HUES64 (cell line): ENCODE measurements at regions not wholly inside any gene's neighbourhood (a gene's known extent, or its start where the extent isn't known, plus 50 kb on each side); places are given as distances from the start of the nearest gene placed in this dataset.

Experiments
- H3K27ac ChIP-seq: 2 replicates; pipeline ENCODE4 v1.7.0; 2013; ENCODE audit warnings: low read depth, low read length, inconsistent platforms
- H3K27me3 ChIP-seq: 2 replicates; pipeline ENCODE4 v1.6.1; 2013; ENCODE audit warnings: mild to moderate bottlenecking, low read length; ENCODE audit not compliant: insufficient read depth
- H3K36me3 ChIP-seq: 2 replicates; pipeline ENCODE4 v1.6.1; 2013; ENCODE audit warnings: mild to moderate bottlenecking, low read length; ENCODE audit not compliant: insufficient read depth
- H3K4me1 ChIP-seq: 2 replicates; pipeline ENCODE4 v1.6.1; 2013; ENCODE audit warnings: mild to moderate bottlenecking, low read length, moderate library complexity; ENCODE audit not compliant: insufficient read depth
- H3K4me3 ChIP-seq: 2 replicates; pipeline ENCODE4 v1.5.1; 2013; ENCODE audit warnings: mild to moderate bottlenecking, low read length, moderate library complexity
- H3K9ac ChIP-seq: 2 replicates; pipeline ENCODE4 v1.6.1; 2013; ENCODE audit warnings: mild to moderate bottlenecking, low read depth, low read length
- H3K9me3 ChIP-seq: 2 replicates; pipeline ENCODE4 v1.6.1; 2013; ENCODE audit warnings: low read depth, low read length; ENCODE audit not compliant: insufficient read depth
- WGBS: fragments of 150-250, 120-280 bp; methylation state at CpG from one replicate; pipeline ENCODE4 v1.1.7; 2013; ENCODE audit warnings: missing lambda C conversion rate; 5-methylcytosine and 5-hydroxymethylcytosine counted together

DNA sequence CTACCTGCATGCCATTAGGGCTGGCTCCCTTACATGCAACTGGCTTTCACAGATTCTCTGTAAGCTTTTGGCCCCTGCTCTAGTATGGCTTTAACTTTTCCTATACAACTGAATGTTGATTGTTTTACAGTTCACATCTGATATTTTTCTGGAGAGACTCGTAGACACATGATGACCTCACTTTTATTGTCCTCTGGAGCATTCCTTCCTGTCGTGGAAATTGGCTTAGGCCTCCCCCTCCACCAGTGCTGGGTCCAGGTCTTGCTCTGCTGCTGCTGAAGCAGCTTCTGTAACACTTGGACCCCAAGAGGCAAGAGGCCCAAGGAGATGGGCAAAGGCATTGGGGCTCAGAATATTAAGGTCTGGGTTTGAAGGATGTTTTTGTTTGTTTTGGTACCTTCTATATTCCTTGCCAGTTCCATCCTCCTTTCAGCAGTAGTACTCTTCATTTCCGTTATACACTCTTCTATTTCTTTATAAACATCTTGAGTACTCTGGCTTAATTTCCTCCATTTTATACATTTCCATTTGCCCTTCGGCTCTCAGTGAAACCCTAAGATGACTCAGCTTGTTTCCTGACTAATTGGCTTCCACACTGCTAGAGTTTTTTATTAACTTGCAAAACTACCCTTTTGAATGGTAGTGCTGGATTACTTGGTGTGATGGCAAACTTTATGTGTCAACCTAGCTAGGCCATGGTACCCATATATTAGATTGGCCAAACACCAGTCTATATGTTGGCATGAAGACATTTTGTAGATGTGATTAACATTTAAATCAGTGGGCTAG is 219.8 kb downstream of the CDCA7 start:
- H3K4me3 ChIP-seq: no peak overlapping the region
- peaks cover 25% of the 10 kb centered on the region for H3K4me1 ChIP-seq
- 91% methylated on average over 4 of the region's 4 CpGs for WGBS
- no peak overlapping the region for H3K27ac ChIP-seq
- no peaks in the 10 kb centered on the region for H3K9me3 ChIP-seq
- H3K36me3 ChIP-seq: no peaks in the 10 kb centered on the region
- H3K27me3 ChIP-seq: no peaks in the 10 kb centered on the region
- no peak overlapping the region for H3K9ac ChIP-seq

DNA sequence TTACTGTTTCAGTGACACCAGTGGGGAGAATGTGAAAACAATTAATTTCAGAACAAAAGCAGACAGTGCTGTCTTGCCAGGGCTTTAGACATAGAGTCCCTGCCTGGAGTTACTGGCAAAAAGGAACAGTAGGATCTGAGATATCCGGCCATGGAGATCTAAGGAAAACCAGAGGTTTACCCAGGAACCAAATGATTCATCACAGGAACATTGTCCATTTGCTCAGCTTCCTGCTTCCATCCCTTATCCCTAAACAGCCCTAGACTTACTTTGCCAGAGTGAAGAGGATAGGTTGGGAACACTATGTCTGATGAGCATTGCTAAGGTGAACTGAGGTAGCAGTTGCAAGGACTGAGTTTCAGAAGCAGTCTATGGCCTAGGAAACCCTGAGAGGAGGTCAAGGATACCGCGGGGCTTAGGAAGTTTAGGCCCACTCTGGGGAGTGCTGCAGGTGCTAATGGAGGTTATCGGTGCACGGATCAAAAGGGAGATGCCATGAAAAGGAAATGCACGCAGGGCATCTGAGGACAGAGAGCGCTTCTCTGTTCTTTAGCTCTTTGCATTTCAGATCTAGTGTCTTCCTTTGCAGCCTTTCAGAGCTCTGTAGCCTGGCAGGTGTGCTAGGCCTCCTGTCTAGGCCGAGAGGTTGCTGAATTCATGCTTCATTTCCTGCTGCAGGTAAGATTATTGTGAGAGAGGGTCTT is 223.9 kb downstream of the CDCA7 start:
- Histone ChIP-seq H3K36me3 (no peaks in the 10 kb centered on the region), H3K27me3 (no peaks in the 10 kb centered on the region), H3K9me3 (no peaks in the 10 kb centered on the region), H3K4me3 (no peak overlapping the region), H3K9ac (no peak overlapping the region), H3K27ac (no peak overlapping the region), H3K4me1 (no peaks in the 10 kb centered on the region)
- 90% methylated on average over 8 of the region's 8 CpGs for WGBS

DNA sequence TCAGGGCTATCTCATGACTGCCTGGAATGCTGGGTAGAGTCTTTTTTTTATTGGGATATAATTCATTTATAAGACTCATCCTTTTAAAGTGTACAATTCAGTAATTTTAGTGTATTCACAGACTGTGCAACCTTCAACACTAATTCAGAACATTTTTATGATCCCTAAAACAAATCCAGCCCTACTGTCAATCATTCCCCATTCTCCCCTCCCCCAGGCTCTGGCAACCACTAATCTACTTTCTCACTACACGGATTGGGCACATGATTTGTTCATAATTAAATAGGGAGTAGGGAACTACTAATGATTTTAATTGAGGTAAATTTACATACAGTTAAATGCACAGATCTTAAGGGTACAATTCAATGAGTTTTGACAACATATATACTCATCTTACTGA is 225.7 kb downstream of the CDCA7 start:
- H3K9me3 ChIP-seq: no peaks in the 10 kb centered on the region
- H3K36me3 ChIP-seq: no peaks in the 10 kb centered on the region
- WGBS: no CpG with 5 or more reads among the region's 1 CpG
- no peak overlapping the region for H3K9ac ChIP-seq
- H3K27ac ChIP-seq: no peak overlapping the region
- no peaks in the 10 kb centered on the region for H3K4me1 ChIP-seq
- no peaks in the 10 kb centered on the region for H3K27me3 ChIP-seq
- no peak overlapping the region for H3K4me3 ChIP-seq

DNA sequence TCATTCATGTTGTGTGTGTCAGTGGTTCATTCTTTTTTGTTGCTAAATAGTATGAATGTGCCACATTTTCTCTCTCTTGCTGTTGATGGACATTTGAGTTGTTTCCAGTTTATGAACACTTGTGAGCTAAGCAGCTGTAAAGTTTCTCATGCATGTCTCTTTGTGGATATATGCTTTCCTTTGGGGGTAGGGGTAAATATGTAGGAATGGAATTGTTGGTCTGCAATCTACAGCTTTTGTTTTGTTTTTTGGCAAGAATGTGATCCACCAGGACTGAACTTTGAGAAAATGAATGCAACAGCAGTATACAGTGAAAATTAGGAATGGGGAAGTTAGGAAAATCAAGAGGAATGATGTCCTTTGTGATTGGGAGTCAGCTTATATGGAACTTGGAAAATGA is 226.3 kb downstream of the CDCA7 start:
- Histone ChIP-seq H3K4me3 (no peak overlapping the region), H3K9ac (no peak overlapping the region), H3K9me3 (no peaks in the 10 kb centered on the region), H3K4me1 (no peaks in the 10 kb centered on the region), H3K27ac (no peak overlapping the region), H3K36me3 (no peaks in the 10 kb centered on the region), H3K27me3 (no peaks in the 10 kb centered on the region)

DNA sequence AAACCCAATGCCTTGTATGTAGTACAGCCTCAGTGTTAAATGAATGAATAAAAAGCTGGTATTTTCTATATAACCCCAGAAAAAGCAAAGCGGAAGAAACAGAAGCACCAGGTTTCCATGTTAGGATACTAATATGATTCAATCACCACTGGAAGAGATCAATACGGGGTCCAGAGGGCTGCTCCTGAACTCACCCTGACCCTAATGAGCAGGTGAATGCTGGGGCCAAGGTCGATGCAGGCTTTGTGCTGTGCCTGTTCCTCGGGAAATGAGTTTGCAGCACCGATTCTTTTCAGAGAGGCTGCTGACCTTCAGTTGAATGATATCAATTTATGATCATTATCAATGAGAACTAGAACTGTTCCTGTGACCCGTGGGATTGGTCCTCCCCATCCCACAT is 228.5 kb downstream of the CDCA7 start:
- H3K4me1 ChIP-seq: no peaks in the 10 kb centered on the region
- no peaks in the 10 kb centered on the region for H3K36me3 ChIP-seq
- H3K27me3 ChIP-seq: no peaks in the 10 kb centered on the region
- no peak overlapping the region for H3K9ac ChIP-seq
- no peak overlapping the region for H3K27ac ChIP-seq
- no peaks in the 10 kb centered on the region for H3K9me3 ChIP-seq
- 94% methylated on average over 6 of the region's 6 CpGs for WGBS
- no peak overlapping the region for H3K4me3 ChIP-seq

DNA sequence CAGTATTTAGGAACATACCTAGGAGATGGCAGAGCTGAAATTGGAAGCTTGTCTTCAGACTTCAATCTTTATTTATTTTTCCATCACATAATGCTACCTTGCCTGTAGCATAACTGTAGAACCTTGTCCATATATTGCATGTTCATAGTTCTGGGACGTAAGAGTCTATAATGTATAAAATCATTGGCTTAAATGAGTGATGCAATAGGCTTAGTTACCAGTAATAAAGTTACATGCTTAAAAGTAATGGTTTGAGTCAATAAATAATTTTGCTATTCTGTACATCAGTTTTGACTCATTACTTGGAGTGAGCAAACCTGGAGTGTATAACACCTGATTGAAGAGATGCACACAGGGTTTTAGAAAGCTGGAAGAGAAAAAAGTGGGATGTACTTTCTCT is 229.3 kb downstream of the CDCA7 start:
- H3K4me1 ChIP-seq: no peaks in the 10 kb centered on the region
- no peak overlapping the region for H3K9ac ChIP-seq
- WGBS: 93% methylated on average over 1 of the region's 1 CpG
- no peak overlapping the region for H3K27ac ChIP-seq
- H3K27me3 ChIP-seq: no peaks in the 10 kb centered on the region
- no peak overlapping the region for H3K4me3 ChIP-seq
- H3K9me3 ChIP-seq: no peaks in the 10 kb centered on the region
- H3K36me3 ChIP-seq: no peaks in the 10 kb centered on the region

DNA sequence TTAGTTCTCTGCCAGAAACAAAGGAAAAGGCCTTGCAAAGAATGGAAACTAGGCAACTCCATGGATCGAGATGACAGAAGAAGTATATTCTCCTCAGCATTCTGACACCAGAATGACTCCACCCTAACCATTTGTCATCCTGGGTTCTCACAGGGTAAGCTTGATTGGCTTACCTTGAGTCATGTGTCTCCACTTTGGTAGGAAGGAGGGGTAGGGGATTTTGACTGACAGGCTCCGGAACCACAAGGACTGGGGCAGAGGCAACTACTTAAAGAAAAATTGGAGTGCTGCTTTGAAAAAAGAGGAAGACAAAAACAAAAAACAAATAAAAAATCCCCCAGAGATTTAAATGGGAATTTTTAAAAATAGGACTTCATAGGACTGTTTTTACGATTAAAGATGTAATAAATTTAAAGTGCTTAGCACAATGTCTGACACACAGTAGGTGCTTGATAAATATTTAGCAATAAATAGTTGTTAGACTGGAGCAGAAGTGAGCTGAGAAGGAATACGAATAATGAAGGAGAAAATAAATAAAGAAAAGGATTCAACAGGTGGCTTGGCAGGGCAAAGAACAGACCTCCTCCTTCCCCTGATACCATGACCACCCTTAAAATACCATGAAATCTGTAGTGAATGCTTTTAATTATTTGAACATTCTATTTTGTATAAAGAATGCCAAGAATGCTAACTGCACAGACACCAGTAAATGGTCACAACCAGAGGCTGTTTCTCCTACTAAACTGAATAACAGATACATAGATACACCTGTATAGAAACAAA is 230.2 kb downstream of the CDCA7 start:
- WGBS: 96% methylated on average over 4 of the region's 4 CpGs

DNA sequence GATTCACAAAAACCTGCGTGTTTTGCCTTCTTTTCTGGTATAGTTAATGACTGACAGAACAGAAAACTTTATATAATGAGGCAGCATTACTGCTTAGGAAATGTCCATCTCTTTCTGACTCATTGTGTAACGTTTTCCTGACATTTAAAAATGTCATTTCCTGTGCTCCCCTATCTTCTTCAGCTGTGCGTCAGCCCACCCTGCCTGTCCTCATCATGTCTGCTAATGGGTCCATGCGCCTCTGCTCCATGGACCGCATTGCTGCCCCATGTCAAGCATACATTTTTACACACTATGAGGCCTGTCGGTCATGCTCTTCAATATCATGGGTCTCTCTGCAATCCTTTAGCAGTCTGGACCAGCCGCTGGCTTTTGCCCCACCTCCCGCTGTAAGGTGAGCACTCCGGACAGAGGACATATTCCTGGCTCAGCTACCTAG is 234.3 kb downstream of the CDCA7 start:
- Histone ChIP-seq H3K9ac (no peak overlapping the region), H3K4me1 (peaks cover 9% of the 10 kb centered on the region; the same call in 1 of the 2 replicates), H3K27ac (no peak overlapping the region), H3K9me3 (peaks cover 14% of the 10 kb centered on the region), H3K4me3 (no peak overlapping the region), H3K36me3 (no peaks in the 10 kb centered on the region), H3K27me3 (no peaks in the 10 kb centered on the region)
- WGBS: 86% methylated on average over 9 of the region's 9 CpGs

More for the DNA sequence above, 230.2 kb downstream of the CDCA7 start:
- Histone ChIP-seq H3K27me3 (no peaks in the 10 kb centered on the region), H3K4me1 (0 out of 2 replicates have a peak, but pooled peaks cover 3% of the 10 kb centered on the region), H3K27ac (no peak overlapping the region), H3K36me3 (no peaks in the 10 kb centered on the region), H3K9ac (no peak overlapping the region), H3K9me3 (no peaks in the 10 kb centered on the region), H3K4me3 (no peak overlapping the region)

DNA sequence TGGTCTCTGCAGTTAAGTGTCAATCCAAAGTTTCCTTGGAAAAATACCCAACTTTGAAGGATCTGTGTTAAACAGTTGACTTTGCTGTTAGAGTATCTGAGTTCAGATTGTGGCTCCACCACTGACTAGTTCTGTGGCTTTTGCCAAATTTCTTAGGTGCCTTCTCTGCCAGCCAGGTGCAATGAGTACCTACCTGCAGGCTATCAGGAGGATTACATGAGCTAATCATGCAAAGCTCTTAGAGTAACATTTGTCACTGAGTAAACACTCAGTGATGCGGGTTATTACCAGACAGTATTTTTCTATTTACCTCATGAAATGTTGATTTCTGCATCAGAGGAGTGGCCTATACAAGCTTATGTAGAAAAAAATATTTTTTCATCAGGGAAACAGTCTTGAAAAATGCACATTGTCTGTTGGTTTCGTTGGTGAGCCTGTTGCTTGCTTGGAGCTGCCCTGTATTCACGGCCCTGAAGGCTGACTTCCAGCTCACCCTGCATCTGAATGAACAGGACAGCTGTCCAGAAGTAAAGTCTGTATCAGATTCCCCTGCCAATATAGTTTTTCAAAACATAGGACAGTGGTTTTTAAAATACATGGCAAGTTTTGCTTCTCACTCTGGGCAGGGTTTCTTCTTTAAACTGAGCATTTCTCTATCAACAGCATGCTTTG is 235.1 kb downstream of the CDCA7 start:
- no peak overlapping the region for H3K4me3 ChIP-seq
- WGBS: 88% methylated on average over 3 of the region's 3 CpGs

DNA sequence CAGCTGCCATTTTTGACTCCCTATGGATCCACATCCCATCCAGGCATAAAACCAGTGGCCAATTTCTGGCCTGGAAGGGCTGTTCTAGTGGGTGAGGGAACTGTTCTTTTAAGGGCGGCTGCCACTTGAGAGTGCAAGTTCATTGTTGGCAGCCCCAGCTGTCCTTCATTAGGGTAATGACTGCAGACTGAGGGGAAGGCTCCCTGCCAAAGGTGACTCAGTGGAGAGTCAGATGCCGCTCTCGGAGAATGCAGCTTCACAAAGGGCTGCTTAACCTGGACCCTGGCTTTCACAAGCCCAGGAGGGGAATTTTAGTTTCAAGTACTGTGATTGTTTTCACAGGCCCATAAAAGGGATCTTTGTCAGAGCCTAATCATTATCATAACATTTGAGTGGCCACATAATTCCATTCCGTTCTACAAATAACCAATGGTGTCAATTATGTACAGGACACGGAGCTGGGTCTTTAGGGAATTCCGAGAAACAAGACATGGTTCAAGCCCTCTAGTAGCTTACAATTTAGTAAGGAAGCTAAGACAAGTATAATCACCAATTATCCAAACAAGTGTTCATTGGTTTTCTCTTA is 235.7 kb downstream of the CDCA7 start:
- Histone ChIP-seq H3K27me3 (no peaks in the 10 kb centered on the region), H3K4me1 (peaks cover 9% of the 10 kb centered on the region; the same call in 1 of the 2 replicates), H3K9ac (no peak overlapping the region), H3K27ac (no peak overlapping the region), H3K9me3 (peaks cover 18% of the 10 kb centered on the region), H3K4me3 (no peak overlapping the region), H3K36me3 (no peaks in the 10 kb centered on the region)
- WGBS: 74% methylated on average over 6 of the region's 6 CpGs

More for the DNA sequence above, 235.1 kb downstream of the CDCA7 start:
- Histone ChIP-seq H3K36me3 (no peaks in the 10 kb centered on the region), H3K9me3 (peaks cover 18% of the 10 kb centered on the region), H3K27ac (no peak overlapping the region), H3K27me3 (no peaks in the 10 kb centered on the region), H3K9ac (no peak overlapping the region), H3K4me1 (peaks cover 9% of the 10 kb centered on the region; the same call in 1 of the 2 replicates)
